Uterus (tissue), 2 donors: ENCODE measurements at regions not wholly inside any gene's neighbourhood (a gene's known extent, or its start where the extent isn't known, plus 50 kb on each side); places are given as distances from the start of the nearest gene placed in this dataset.

Experiments used
- CTCF ChIP-seq, 4 experiments: fragments of 200-600 bp in 2 of 4; fragments of 450-650 bp in 2 of 4; sonication (generic) in 2 of 4; IDR thresholded peaks; one replicate each; pipeline ENCODE4 v1.5.1; 2016 to 2019; ENCODE audit warnings: antibody characterized with exemption in 4 of 4, mild to moderate bottlenecking in 2 of 4, moderate library complexity in 1 of 4
- POLR2A ChIP-seq, 2 donors: fragments of 450-650 bp; IDR thresholded peaks; one replicate each; pipeline ENCODE4 v1.6.1; 2016; ENCODE audit warnings: antibody characterized with exemption in 2 of 2, mild to moderate bottlenecking in 1 of 2, moderate library complexity in 1 of 2

GRCh38 chr5:86554638-86555037 lies 63.1 kb upstream of the COX7C start:
- TF ChIP-seq POLR2A (IDR thresholded peaks at IDR 0.05), result no peak
- no peak for TF ChIP-seq CTCF (IDR thresholded peaks at IDR 0.05)
